Activated T-cell treated with anti-CD3 and anti-CD28 coated beads, Interleukin-2, amount 50 U/mL, for 4 hours (primary cell): ENCODE measurements at regions not wholly inside any gene's neighbourhood (a gene's known extent, or its start where the extent isn't known, plus 50 kb on each side); places are given as distances from the start of the nearest gene placed in this dataset.

Experiments used
- ATAC-seq, 2 donors: fragments of 200-7000 bp; cut with Tn5 transposase; one replicate each; pipeline ENCODE4 v1.10.0; 2021
- DNase-seq: peaks from one replicate; pipeline ENCODE4 v3.0.0-alpha.2; 2020
- H3K27me3 Mint-ChIP-seq: one replicate; pipeline ENCODE4 v1.8.0; 2021; ENCODE audit warnings: low read depth, mixed read lengths
- H3K36me3 Mint-ChIP-seq: one replicate; pipeline ENCODE4 v1.8.0; 2022; ENCODE audit warnings: mixed read lengths; ENCODE audit not compliant: insufficient read depth
- H3K4me1 Mint-ChIP-seq: one replicate; pipeline ENCODE4 v1.8.0; 2021; ENCODE audit warnings: low read depth, mixed read lengths
- H3K4me3 Mint-ChIP-seq: one replicate; pipeline ENCODE4 v1.8.0; 2021; ENCODE audit warnings: mild to moderate bottlenecking, moderate library complexity, mixed read lengths
- H3K9me3 Mint-ChIP-seq: one replicate; pipeline ENCODE4 v1.8.0; 2021; ENCODE audit warnings: mixed read lengths

GRCh38 chr2:383178-383577 lies 95.3 kb upstream of the ALKAL2 start:
- Mint-ChIP-seq H3K27me3 (peaks cover 7% of the 10 kb centered on the region), H3K9me3 (no peaks in the 10 kb centered on the region), H3K4me1 (no peaks in the 10 kb centered on the region), H3K36me3 (no peaks in the 10 kb centered on the region), H3K4me3 (no peak overlapping the region)
- no peak for DNase-seq
- no peak for ATAC-seq

- Mint-ChIP-seq H3K4me3 (no peak overlapping the region), H3K4me1 (no peaks in the 10 kb centered on the region), H3K9me3 (peaks cover 4% of the 10 kb centered on the region), H3K27me3 (peaks cover 10% of the 10 kb centered on the region), H3K36me3 (no peaks in the 10 kb centered on the region)
- DNase-seq (no peak), ATAC-seq (no peak)
Measured at GRCh38 chr2:382728-383022, 94.8 kb upstream of the ALKAL2 start.

GRCh38 chr2:381941-382727 lies 94.2 kb upstream of the ALKAL2 start:
- DNase-seq: no peak
- ATAC-seq: no peak
- Mint-ChIP-seq H3K9me3 (peaks cover 9% of the 10 kb centered on the region), H3K4me1 (no peaks in the 10 kb centered on the region), H3K4me3 (no peak overlapping the region), H3K36me3 (no peaks in the 10 kb centered on the region), H3K27me3 (peaks cover 14% of the 10 kb centered on the region)

- DNase-seq (no peak), ATAC-seq (no peak)
- peaks cover 14% of the 10 kb centered on the region for H3K27me3 Mint-ChIP-seq
- no peak overlapping the region for H3K4me3 Mint-ChIP-seq
- H3K4me1 Mint-ChIP-seq: no peaks in the 10 kb centered on the region
- peaks cover 9% of the 10 kb centered on the region for H3K9me3 Mint-ChIP-seq
- H3K36me3 Mint-ChIP-seq: no peaks in the 10 kb centered on the region
Measured at GRCh38 chr2:381181-381580, 93.3 kb upstream of the ALKAL2 start.

GRCh38 chr2:380772-381171 lies 92.9 kb upstream of the ALKAL2 start:
- H3K27me3 Mint-ChIP-seq: peaks cover 14% of the 10 kb centered on the region
- ATAC-seq (no peak), DNase-seq (no peak)
- H3K4me1 Mint-ChIP-seq: no peaks in the 10 kb centered on the region
- H3K9me3 Mint-ChIP-seq: peaks cover 9% of the 10 kb centered on the region
- H3K36me3 Mint-ChIP-seq: no peaks in the 10 kb centered on the region
- H3K4me3 Mint-ChIP-seq: no peak overlapping the region

- ATAC-seq (no peak), DNase-seq (no peak)
- peaks cover 9% of the 10 kb centered on the region for H3K9me3 Mint-ChIP-seq
- H3K36me3 Mint-ChIP-seq: no peaks in the 10 kb centered on the region
- H3K27me3 Mint-ChIP-seq: peaks cover 14% of the 10 kb centered on the region
- H3K4me3 Mint-ChIP-seq: no peak overlapping the region
- no peaks in the 10 kb centered on the region for H3K4me1 Mint-ChIP-seq
Measured at GRCh38 chr2:380221-380620, 92.3 kb upstream of the ALKAL2 start.

DNA sequence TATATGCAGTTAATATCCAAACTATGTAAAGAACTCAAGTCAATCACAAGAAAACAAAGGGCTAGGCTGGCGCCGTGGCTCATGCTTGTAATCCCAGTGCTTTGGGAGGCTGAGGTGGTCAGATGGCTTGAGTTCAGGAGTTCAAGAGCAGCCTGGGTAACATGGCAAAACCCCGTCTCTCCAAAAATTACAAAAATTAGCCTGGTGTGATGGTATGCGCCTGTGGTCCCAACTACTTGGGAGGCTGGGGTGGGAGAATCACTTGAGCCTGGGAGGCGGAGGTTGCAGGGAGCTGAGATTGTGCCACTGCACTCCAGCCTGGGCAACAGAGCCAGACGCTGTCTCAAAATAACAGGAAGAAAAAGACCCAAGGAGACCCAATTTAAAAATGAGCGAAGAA lies 91.9 kb upstream of the ALKAL2 start:
- no peaks in the 10 kb centered on the region for H3K4me1 Mint-ChIP-seq
- DNase-seq: no peak
- no peak overlapping the region for H3K4me3 Mint-ChIP-seq
- H3K9me3 Mint-ChIP-seq: peaks cover 9% of the 10 kb centered on the region
- peaks cover 14% of the 10 kb centered on the region for H3K27me3 Mint-ChIP-seq
- no peak for ATAC-seq
- no peaks in the 10 kb centered on the region for H3K36me3 Mint-ChIP-seq

DNA sequence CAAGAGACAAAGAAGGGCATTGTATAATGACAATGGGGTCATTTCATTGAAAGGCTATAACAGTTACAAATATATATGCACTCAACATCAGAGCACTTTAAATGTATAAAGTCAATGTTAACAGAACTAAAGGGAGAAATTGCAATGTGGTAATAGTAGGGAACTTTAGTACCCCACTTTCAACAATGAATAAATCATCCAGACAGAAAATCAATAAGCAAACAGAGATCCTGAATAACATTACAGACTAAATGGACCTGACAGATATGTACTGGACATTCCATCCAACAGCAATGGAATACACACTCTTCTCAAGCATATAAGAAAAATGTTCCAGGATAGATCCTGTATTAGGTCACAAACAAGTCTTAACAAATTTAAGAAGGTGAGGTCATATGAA lies 90.5 kb upstream of the ALKAL2 start:
- peaks cover 9% of the 10 kb centered on the region for H3K9me3 Mint-ChIP-seq
- DNase-seq (no peak), ATAC-seq (no peak)
- no peaks in the 10 kb centered on the region for H3K36me3 Mint-ChIP-seq
- no peaks in the 10 kb centered on the region for H3K4me1 Mint-ChIP-seq
- no peak overlapping the region for H3K4me3 Mint-ChIP-seq
- H3K27me3 Mint-ChIP-seq: peaks cover 17% of the 10 kb centered on the region

GRCh38 chr2:377414-377813 lies 89.5 kb upstream of the ALKAL2 start:
- no peaks in the 10 kb centered on the region for H3K36me3 Mint-ChIP-seq
- H3K9me3 Mint-ChIP-seq: peaks cover 9% of the 10 kb centered on the region
- no peak for DNase-seq
- H3K27me3 Mint-ChIP-seq: peaks cover 21% of the 10 kb centered on the region
- no peak overlapping the region for H3K4me3 Mint-ChIP-seq
- no peaks in the 10 kb centered on the region for H3K4me1 Mint-ChIP-seq
- ATAC-seq: no peak

- no peak for DNase-seq
- no peak for ATAC-seq
- Mint-ChIP-seq H3K9me3 (peaks cover 16% of the 10 kb centered on the region), H3K4me1 (no peaks in the 10 kb centered on the region), H3K36me3 (no peaks in the 10 kb centered on the region), H3K4me3 (no peak overlapping the region), H3K27me3 (peaks cover 22% of the 10 kb centered on the region)
Measured at GRCh38 chr2:375956-376307, 88.0 kb upstream of the ALKAL2 start.

DNA sequence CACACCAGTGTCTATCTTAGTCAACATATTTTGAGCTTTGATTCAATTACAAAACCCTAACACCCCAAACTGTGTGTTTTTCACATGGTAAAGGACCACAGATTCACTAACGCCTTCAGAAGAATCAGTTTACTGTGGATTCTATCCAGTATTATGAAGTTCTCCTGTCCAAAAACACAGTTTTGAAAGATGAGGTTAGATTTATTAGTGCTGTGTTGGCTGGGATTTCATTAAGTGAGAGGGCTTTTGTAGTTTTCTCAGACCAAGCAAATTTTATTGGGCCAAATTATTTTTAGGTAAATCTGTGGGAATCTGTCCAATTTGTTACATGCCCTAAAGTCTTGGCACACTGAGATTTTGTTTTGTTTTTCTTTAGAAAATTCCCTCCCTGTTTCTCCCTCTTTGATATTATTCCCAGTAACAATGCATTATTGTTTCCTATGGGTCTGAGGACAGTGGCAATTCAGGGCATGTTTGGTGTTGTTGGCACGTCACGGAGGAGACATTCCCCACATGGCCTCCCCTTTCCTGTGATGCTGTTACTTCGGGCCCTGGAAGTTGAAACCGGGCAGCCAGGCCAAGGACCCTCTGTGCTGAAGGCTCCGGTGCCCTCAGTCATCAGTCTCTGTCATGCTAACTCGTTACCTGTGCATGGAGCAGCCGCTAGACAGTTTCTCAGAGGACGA lies 87.5 kb upstream of the ALKAL2 start:
- Mint-ChIP-seq H3K4me1 (no peaks in the 10 kb centered on the region), H3K4me3 (no peak overlapping the region)
- no peak for DNase-seq

DNA sequence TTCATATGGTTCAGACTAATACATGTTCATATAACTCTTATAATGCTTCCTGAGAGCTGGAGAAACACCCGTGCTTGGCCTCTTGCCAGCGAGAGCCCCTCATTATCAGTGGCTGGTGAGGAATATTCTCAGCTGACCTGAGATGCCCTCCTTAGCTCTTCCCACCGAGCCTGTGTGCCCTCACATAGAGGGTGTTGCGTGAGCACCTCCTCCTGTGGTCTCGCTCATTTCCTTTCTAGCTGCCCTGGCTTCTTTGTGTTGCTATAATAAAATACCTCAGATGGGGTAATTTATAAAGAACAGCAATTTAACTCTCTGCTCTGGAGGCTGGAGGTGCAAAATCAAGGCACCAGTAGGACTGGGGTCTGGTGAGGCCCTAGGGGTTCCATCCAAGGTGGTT lies 80.5 kb upstream of the ALKAL2 start:
- Mint-ChIP-seq H3K27me3 (peaks cover 18% of the 10 kb centered on the region), H3K36me3 (no peaks in the 10 kb centered on the region), H3K9me3 (peaks cover 8% of the 10 kb centered on the region), H3K4me1 (no peaks in the 10 kb centered on the region), H3K4me3 (no peak overlapping the region)
- ATAC-seq (no peak), DNase-seq (no peak)

More for the DNA sequence above, 87.5 kb upstream of the ALKAL2 start:
- Mint-ChIP-seq H3K36me3 (no peaks in the 10 kb centered on the region), H3K9me3 (peaks cover 17% of the 10 kb centered on the region), H3K27me3 (peaks cover 22% of the 10 kb centered on the region)
- ATAC-seq: no peak

GRCh38 chr2:367246-367645 lies 79.4 kb upstream of the ALKAL2 start:
- H3K4me3 Mint-ChIP-seq: no peak overlapping the region
- peaks cover 8% of the 10 kb centered on the region for H3K9me3 Mint-ChIP-seq
- no peaks in the 10 kb centered on the region for H3K4me1 Mint-ChIP-seq
- no peaks in the 10 kb centered on the region for H3K36me3 Mint-ChIP-seq
- H3K27me3 Mint-ChIP-seq: peaks cover 13% of the 10 kb centered on the region
- no peak for ATAC-seq
- DNase-seq: no peak

DNA sequence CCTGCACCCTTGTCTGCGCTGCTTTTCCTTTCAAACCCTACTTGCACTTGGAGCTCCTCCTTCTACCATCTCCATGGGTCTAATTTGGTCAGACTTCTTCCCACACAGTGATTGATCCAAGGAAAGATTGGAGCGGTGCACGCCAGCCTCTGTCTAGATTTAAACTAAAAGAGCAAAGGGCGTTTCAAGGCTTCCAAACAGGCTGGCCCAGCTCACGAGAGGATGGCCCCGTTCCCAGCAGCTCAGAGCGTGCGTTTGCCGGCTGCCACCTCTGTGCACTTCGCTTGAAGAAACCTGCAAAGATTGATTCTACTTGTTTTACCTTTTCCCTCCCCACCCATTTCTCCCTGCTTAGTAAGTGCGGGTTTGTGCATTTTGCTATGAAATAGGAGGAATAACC lies 78.8 kb upstream of the ALKAL2 start:
- ATAC-seq (no peak), DNase-seq (no peak)
- Mint-ChIP-seq H3K4me3 (no peak overlapping the region), H3K4me1 (no peaks in the 10 kb centered on the region), H3K36me3 (no peaks in the 10 kb centered on the region), H3K9me3 (peaks cover 8% of the 10 kb centered on the region), H3K27me3 (peaks cover 13% of the 10 kb centered on the region)
